CD4-positive, alpha-beta T cell (primary cell): ENCODE measurements at regions not wholly inside any gene's neighbourhood (a gene's known extent, or its start where the extent isn't known, plus 50 kb on each side); places are given as distances from the start of the nearest gene placed in this dataset.
"Not testable (repeated sequence)": the region's sequence is repeated elsewhere in the genome, so short reads cannot be mapped to it uniquely, and the experiment has no call there.

Experiments used
- ATAC-seq: fragments of 200-7000 bp; cut with Tn5 transposase; one replicate; pipeline ENCODE4 v1.10.0; 2022; ENCODE audit warnings: mild to moderate bottlenecking; ENCODE audit not compliant: poor library complexity
- CTCF ChIA-PET: fragments of 350-600 bp; sonication (Branson Sonifier 250); formaldehyde crosslinking; loops from one replicate; lab custom pipeline; 2021; ENCODE audit warnings: antibody characterized with exemption, inconsistent platforms; lab: Charles Lee
- POLR2A ChIA-PET: fragments of 350-600 bp; sonication (Branson Sonifier 250); formaldehyde crosslinking; loops from one replicate; lab custom pipeline; 2021; ENCODE audit warnings: antibody characterized with exemption, inconsistent platforms; lab: Charles Lee
- DNase-seq, 14 experiments: peaks; one replicate each; pipeline ENCODE4 v3.0.0-alpha.2; 2013 to 2020; ENCODE audit warnings: mixed read lengths in 2 of 14
- H3K27ac ChIP-seq, 2 donors: one replicate each; pipeline versions ENCODE4 v1.5.1 to v1.7.0; 2013; ENCODE audit warnings: low read length in 2 of 2, low read depth in 1 of 2, mild to moderate bottlenecking in 1 of 2
- H3K27me3 ChIP-seq, 2 experiments: 1 replicate in 1 of 2; 2 replicates in 1 of 2; pipeline versions ENCODE4 v1.6.1 to v1.7.0; 2013; ENCODE audit warnings: low read length in 2 of 2, control low read depth in 1 of 2, mild to moderate bottlenecking in 1 of 2, moderate library complexity in 1 of 2; ENCODE audit not compliant: insufficient read depth in 2 of 2, control insufficient read depth in 1 of 2
- H3K36me3 ChIP-seq: one replicate; pipeline ENCODE4 v1.6.1; 2013; ENCODE audit warnings: low read length, control low read depth; ENCODE audit not compliant: insufficient read depth
- H3K4me1 ChIP-seq: one replicate; pipeline ENCODE4 v1.6.1; 2013; ENCODE audit warnings: low read length, control low read depth; ENCODE audit not compliant: insufficient read depth
- H3K4me3 ChIP-seq: one replicate; pipeline ENCODE4 v1.5.1; 2013; ENCODE audit warnings: mild to moderate bottlenecking, low read length, moderate library complexity
- H3K9me3 ChIP-seq, 2 experiments: 1 replicate in 1 of 2; 2 replicates in 1 of 2; pipeline versions ENCODE4 v1.6.1 to v1.7.0; 2013; ENCODE audit warnings: low read length in 2 of 2, mild to moderate bottlenecking in 2 of 2, control low read depth in 1 of 2, moderate library complexity in 1 of 2; ENCODE audit not compliant: control insufficient read depth in 1 of 2, insufficient read depth in 1 of 2
- H3K27ac Mint-ChIP-seq: one replicate; pipeline ENCODE4 v1.8.0; 2020; ENCODE audit warnings: mixed read lengths
- H3K27me3 Mint-ChIP-seq: one replicate; pipeline ENCODE4 v1.8.0; 2021; ENCODE audit warnings: mixed read lengths
- H3K36me3 Mint-ChIP-seq: one replicate; pipeline ENCODE4 v1.8.0; 2021; ENCODE audit warnings: low read depth, mixed read lengths
- H3K4me1 Mint-ChIP-seq: one replicate; pipeline ENCODE4 v1.8.0; 2021; ENCODE audit warnings: low read depth, mixed read lengths
- H3K4me3 Mint-ChIP-seq: one replicate; pipeline ENCODE4 v1.8.0; 2020; ENCODE audit warnings: mild to moderate bottlenecking, mixed read lengths
- H3K9me3 Mint-ChIP-seq: one replicate; pipeline ENCODE4 v1.8.0; 2020; ENCODE audit warnings: mixed read lengths
- CTCF ChIP-seq: fragments of 200-600 bp; IDR thresholded peaks from one replicate; pipeline ENCODE4 v1.8.0; 2022; ENCODE audit warnings: antibody characterized with exemption, mild to moderate bottlenecking
- intact Hi-C, 2 experiments: fragments of 100-400 bp; cut with DNase I in 1 of 2; cut with micrococcal nuclease in 1 of 2; formaldehyde crosslinking; loops; one replicate each; pipeline versions ENCODE4 v1.15.1 to v1.9.0; 2023 to 2025; cut with DNase I, micrococcal nuclease

- H3K4me1 Mint-ChIP-seq, result no peaks in the 10 kb centered on the region
- H3K4me1 ChIP-seq, result no peaks in the 10 kb centered on the region
- peaks cover 5% of the 10 kb centered on the region for H3K9me3 Mint-ChIP-seq
- intact Hi-C loops, result no loop called here
- no peak overlapping the region for H3K4me3 ChIP-seq
- no peak overlapping the region for H3K27ac ChIP-seq
- H3K9me3 ChIP-seq, result peaks cover 0 to 4% of the 10 kb centered on the region in 2 experiments
- no peaks in the 10 kb centered on the region for H3K36me3 ChIP-seq
- TF ChIP-seq CTCF, result no peak
- DNase-seq, result no peak
- ATAC-seq, result no peak
- H3K4me3 Mint-ChIP-seq, result no peak overlapping the region
- no peaks in the 10 kb centered on the region for H3K36me3 Mint-ChIP-seq
- ChIA-PET CTCF (no interaction called here), POLR2A (no interaction called here)
- H3K27ac Mint-ChIP-seq, result no peak overlapping the region
- no peaks in the 10 kb centered on the region for H3K27me3 ChIP-seq
- H3K27me3 Mint-ChIP-seq, result no peaks in the 10 kb centered on the region
Observed at GRCh38 chr2:14778015-14778414, 145.5 kb downstream of the LRATD1 start.

GRCh38 chr2:14779252-14779651 lies 146.7 kb downstream of the LRATD1 start:
- no peak for DNase-seq
- CTCF ChIA-PET, result no interaction called here
- peaks cover 5% of the 10 kb centered on the region for H3K9me3 Mint-ChIP-seq
- ATAC-seq, result no peak
- H3K27ac Mint-ChIP-seq, result no peak overlapping the region
- H3K4me1 Mint-ChIP-seq, result no peaks in the 10 kb centered on the region
- TF ChIP-seq CTCF, result no peak
- H3K27me3 Mint-ChIP-seq, result no peaks in the 10 kb centered on the region
- POLR2A ChIA-PET, result no interaction called here
- H3K4me3 ChIP-seq, result no peak overlapping the region
- H3K27me3 ChIP-seq, result no peaks in the 10 kb centered on the region
- no peaks in the 10 kb centered on the region for H3K4me1 ChIP-seq
- no peak overlapping the region for H3K4me3 Mint-ChIP-seq
- no peaks in the 10 kb centered on the region for H3K36me3 ChIP-seq
- no peaks in the 10 kb centered on the region for H3K36me3 Mint-ChIP-seq
- intact Hi-C loops, result no loop called here
- H3K27ac ChIP-seq, result no peak overlapping the region
- peaks cover 0 to 4% of the 10 kb centered on the region in 2 experiments for H3K9me3 ChIP-seq

GRCh38 chr2:14781142-14781541 lies 148.6 kb downstream of the LRATD1 start:
- Mint-ChIP-seq H3K4me1 (no peaks in the 10 kb centered on the region), H3K27me3 (no peaks in the 10 kb centered on the region), H3K36me3 (no peaks in the 10 kb centered on the region), H3K27ac (no peak overlapping the region), H3K4me3 (no peak overlapping the region), H3K9me3 (peaks cover 5% of the 10 kb centered on the region)
- ATAC-seq (no peak), DNase-seq (no peak)
- POLR2A ChIA-PET, result no interaction called here
- intact Hi-C loops, result no loop called here
- no peak overlapping the region for H3K4me3 ChIP-seq
- TF ChIP-seq CTCF, result no peak
- H3K9me3 ChIP-seq, result peaks cover 0 to 4% of the 10 kb centered on the region in 2 experiments
- H3K4me1 ChIP-seq, result no peaks in the 10 kb centered on the region
- H3K36me3 ChIP-seq, result no peaks in the 10 kb centered on the region
- H3K27ac ChIP-seq, result no peak overlapping the region
- CTCF ChIA-PET, result no interaction called here
- H3K27me3 ChIP-seq, result no peaks in the 10 kb centered on the region

GRCh38 chr2:14788814-14789213 lies 156.3 kb downstream of the LRATD1 start:
- POLR2A ChIA-PET, DNase-seq, H3K27me3 Mint-ChIP-seq, intact Hi-C loops, H3K4me1 ChIP-seq, CTCF ChIA-PET, H3K36me3 ChIP-seq, H3K4me3 Mint-ChIP-seq, H3K4me3 ChIP-seq, H3K9me3 ChIP-seq, H3K4me1 Mint-ChIP-seq, H3K36me3 Mint-ChIP-seq, H3K27ac ChIP-seq, ATAC-seq, H3K27me3 ChIP-seq, H3K27ac Mint-ChIP-seq: not testable (repeated sequence)
- H3K9me3 Mint-ChIP-seq, result peaks cover 13% of the 10 kb centered on the region
